Neural cell (in vitro differentiated cells): ENCODE measurements at regions not wholly inside any gene's neighbourhood (a gene's known extent, or its start where the extent isn't known, plus 50 kb on each side); places are given as distances from the start of the nearest gene placed in this dataset.

Experiments
- H2AFZ ChIP-seq: fragments of 200-600, 300-800 bp; sonication (generic), shearing (Covaris generic); 2 replicates; pipeline ENCODE4 v1.6.0; 2014; ENCODE audit warnings: low read depth, mild to moderate bottlenecking, antibody characterized with exemption, low read length, moderate library complexity
- H3F3A ChIP-seq: fragments of 200-600 bp; shearing (Covaris generic); 2 replicates; pipeline ENCODE4 v1.6.1; 2016; ENCODE audit warnings: mild to moderate bottlenecking, moderate library complexity, mixed read lengths, antibody characterized with exemption, low read length; ENCODE audit not compliant: insufficient read depth, poor library complexity, severe bottlenecking
- H3K27ac ChIP-seq: fragments of 200-600, 300-800 bp; sonication (generic), shearing (Covaris generic); 2 replicates; pipeline ENCODE4 v1.5.1; 2014; ENCODE audit warnings: mild to moderate bottlenecking, low read length, moderate library complexity
- H3K27me3 ChIP-seq: fragments of 300-800, 200-600 bp; sonication (generic), shearing (Covaris generic); 2 replicates; pipeline ENCODE4 v1.6.0; 2014; ENCODE audit warnings: mild to moderate bottlenecking, low read depth, low read length, moderate library complexity; ENCODE audit not compliant: insufficient read depth
- H3K36me3 ChIP-seq: fragments of 300-800, 200-600 bp; sonication (generic), shearing (Covaris generic); 2 replicates; pipeline ENCODE4 v1.5.1; 2014; ENCODE audit warnings: mild to moderate bottlenecking, antibody characterized with exemption, low read length, moderate library complexity; ENCODE audit not compliant: insufficient read depth
- H3K4me2 ChIP-seq: fragments of 300-800, 200-600 bp; sonication (generic), shearing (Covaris generic); 2 replicates; pipeline ENCODE4 v1.6.0; 2014; ENCODE audit warnings: mild to moderate bottlenecking, low read length
- H3K4me3 ChIP-seq: fragments of 300-800, 200-600 bp; sonication (generic), shearing (Covaris generic); 2 replicates; pipeline ENCODE4 v1.5.1; 2014; ENCODE audit warnings: mild to moderate bottlenecking, low read length, moderate library complexity
- H3K79me2 ChIP-seq: fragments of 200-600 bp; shearing (Covaris generic); replicated peaks from 2 replicates; pipeline ENCODE4 v1.6.0; 2014; ENCODE audit warnings: mild to moderate bottlenecking, low read length, moderate library complexity; ENCODE audit not compliant: insufficient read depth
- H3K9ac ChIP-seq: fragments of 300-800, 200-600 bp; sonication (generic), shearing (Covaris generic); 2 replicates; pipeline ENCODE4 v1.6.1; 2016; ENCODE audit warnings: mild to moderate bottlenecking, low read length, mixed read lengths
- H3K9me2 ChIP-seq: fragments of 200-600 bp; shearing (Covaris generic); 2 replicates; pipeline ENCODE4 v1.6.1; 2016; ENCODE audit warnings: mild to moderate bottlenecking, low read length, mixed read lengths; ENCODE audit not compliant: insufficient read depth
- H3K9me3 ChIP-seq: fragments of 200-600, 300-800 bp; sonication (generic), shearing (Covaris generic); 2 replicates; pipeline ENCODE4 v1.6.1; 2016; ENCODE audit warnings: mild to moderate bottlenecking, mixed run types, low read length, moderate library complexity, mixed read lengths
- H4K20me1 ChIP-seq: fragments of 200-600 bp; shearing (Covaris generic); 2 replicates; pipeline ENCODE4 v1.6.1; 2016; ENCODE audit warnings: mild to moderate bottlenecking, mixed run types; ENCODE audit not compliant: insufficient read depth
- CTCF ChIP-seq: fragments of 450-650 bp; IDR thresholded peaks from 2 replicates; pipeline ENCODE4 v1.5.1; 2014; ENCODE audit warnings: antibody characterized with exemption, mild to moderate bottlenecking, moderate library complexity; ENCODE audit not compliant: poor library complexity, severe bottlenecking
- EP300 ChIP-seq: fragments of 450-650 bp; conservative IDR thresholded peaks from 2 replicates; pipeline ENCODE4 v1.6.1; 2014; ENCODE audit warnings: antibody characterized with exemption, mild to moderate bottlenecking, moderate library complexity; ENCODE audit not compliant: poor library complexity, severe bottlenecking
- EZH2 ChIP-seq: fragments of 200-600, 300-800 bp; shearing (Covaris generic), sonication (generic); IDR thresholded peaks from 2 replicates; pipeline ENCODE4 v1.6.1; 2014; ENCODE audit warnings: antibody characterized with exemption, low read length, borderline replicate concordance, mild to moderate bottlenecking; ENCODE audit not compliant: insufficient read depth, poor library complexity, severe bottlenecking
- MXI1 ChIP-seq: fragments of 450-650 bp; conservative IDR thresholded peaks from 2 replicates; pipeline ENCODE4 v1.6.1; 2014; ENCODE audit warnings: antibody characterized with exemption, mild to moderate bottlenecking; ENCODE audit not compliant: poor library complexity, severe bottlenecking
- POLR2AphosphoS5 ChIP-seq: IDR thresholded peaks from 2 replicates; pipeline ENCODE4 v1.6.1; 2012
- RAD21 ChIP-seq: fragments of 450-650 bp; conservative IDR thresholded peaks from 2 replicates; pipeline ENCODE4 v1.6.1; 2014; ENCODE audit warnings: antibody characterized with exemption, mild to moderate bottlenecking, moderate library complexity
- SMC3 ChIP-seq: fragments of 450-650 bp; conservative IDR thresholded peaks from 2 replicates; pipeline ENCODE4 v1.6.1; 2014; ENCODE audit warnings: antibody characterized with exemption, mild to moderate bottlenecking, moderate library complexity; ENCODE audit not compliant: poor library complexity
- TAF1 ChIP-seq: IDR thresholded peaks from 2 replicates; pipeline ENCODE4 v1.6.1; 2012; ENCODE audit warnings: low read depth
- TF ChIP-seq, protein P1 (sequence below): IDR thresholded peaks from 2 replicates; pipeline ENCODE4 v1.6.1; 2012; ENCODE audit warnings: borderline replicate concordance

DNA sequence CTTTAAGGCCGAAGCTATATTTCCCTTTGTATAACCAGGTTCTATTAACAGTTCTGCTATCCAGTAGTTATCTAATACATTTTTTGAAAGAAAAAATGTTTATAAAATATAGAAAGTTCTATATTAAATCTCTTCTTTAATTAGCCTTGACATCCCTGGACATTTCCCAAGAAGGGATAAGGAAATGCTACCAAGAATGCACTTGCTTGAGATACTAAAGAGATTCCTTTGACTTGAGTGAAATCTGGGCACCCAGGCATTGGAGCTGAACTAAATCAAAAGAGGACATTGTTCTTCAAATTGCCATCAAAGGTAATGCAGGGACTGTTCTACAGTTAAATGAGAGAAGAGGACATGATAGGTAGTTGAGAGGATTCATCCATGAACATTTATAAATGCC is 535.9 kb upstream of the FAT3 start:
- no peak for TF ChIP-seq CTCF
- Histone ChIP-seq H3K79me2 (no peaks in the 10 kb centered on the region), H3K9me3 (no peaks in the 10 kb centered on the region), H3K4me3 (no peak overlapping the region), H3K27me3 (no peaks in the 10 kb centered on the region), H3K27ac (no peak overlapping the region), H3K4me2 (no peak overlapping the region), H2AFZ (no peak overlapping the region), H3K9me2 (no peaks in the 10 kb centered on the region), H3K36me3 (no peaks in the 10 kb centered on the region), H4K20me1 (no peaks in the 10 kb centered on the region), H3K9ac (no peak overlapping the region), H3F3A (no peaks in the 10 kb centered on the region)

DNA sequence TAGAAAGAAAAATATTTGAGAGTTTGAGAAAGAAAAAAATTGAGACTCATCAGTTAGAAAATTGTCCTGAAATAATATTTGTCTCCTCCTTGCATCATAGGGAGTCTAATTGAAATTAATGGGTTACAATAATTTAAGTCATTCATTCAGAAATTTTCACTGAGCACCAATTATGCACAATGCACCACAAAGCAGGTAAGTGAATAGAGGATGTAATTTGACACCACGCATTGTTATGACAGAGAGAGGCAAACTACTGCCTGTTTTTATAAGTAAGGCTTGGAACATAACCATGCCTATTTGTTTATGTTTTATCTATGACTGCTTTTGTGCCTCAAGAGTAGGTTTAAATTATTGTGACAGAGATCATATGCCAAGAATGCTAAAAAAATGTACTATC is 537.9 kb upstream of the FAT3 start:
- no peak overlapping the region for H2AFZ ChIP-seq
- no peaks in the 10 kb centered on the region for H3F3A ChIP-seq
- H3K79me2 ChIP-seq, result no peaks in the 10 kb centered on the region
- H3K27ac ChIP-seq, result no peak overlapping the region
- H3K9ac ChIP-seq, result no peak overlapping the region
- H3K9me3 ChIP-seq, result no peaks in the 10 kb centered on the region
- no peaks in the 10 kb centered on the region for H3K9me2 ChIP-seq
- H3K27me3 ChIP-seq, result no peaks in the 10 kb centered on the region
- TF ChIP-seq MXI1 (no peak), EZH2 (no peak), RAD21 (no peak), CTCF (no peak)
- H4K20me1 ChIP-seq, result no peaks in the 10 kb centered on the region
- no peak overlapping the region for H3K4me3 ChIP-seq
- H3K36me3 ChIP-seq, result no peaks in the 10 kb centered on the region
- no peak overlapping the region for H3K4me2 ChIP-seq

GRCh38 chr11:91686281-91686680 is 538.3 kb upstream of the FAT3 start:
- no peak overlapping the region for H3K9ac ChIP-seq
- H3K4me3 ChIP-seq, result no peak overlapping the region
- H3K27ac ChIP-seq, result no peak overlapping the region
- H3F3A ChIP-seq, result no peaks in the 10 kb centered on the region
- no peaks in the 10 kb centered on the region for H3K27me3 ChIP-seq
- no peak overlapping the region for H3K4me2 ChIP-seq
- H3K9me3 ChIP-seq, result no peaks in the 10 kb centered on the region
- H3K79me2 ChIP-seq, result no peaks in the 10 kb centered on the region
- no peaks in the 10 kb centered on the region for H4K20me1 ChIP-seq
- no peak overlapping the region for H2AFZ ChIP-seq
- TF ChIP-seq CTCF (no peak), TAF1 (no peak), EP300 (no peak), SMC3 (no peak), POLR2AphosphoS5 (no peak)
- TF ChIP-seq, protein P1, sequence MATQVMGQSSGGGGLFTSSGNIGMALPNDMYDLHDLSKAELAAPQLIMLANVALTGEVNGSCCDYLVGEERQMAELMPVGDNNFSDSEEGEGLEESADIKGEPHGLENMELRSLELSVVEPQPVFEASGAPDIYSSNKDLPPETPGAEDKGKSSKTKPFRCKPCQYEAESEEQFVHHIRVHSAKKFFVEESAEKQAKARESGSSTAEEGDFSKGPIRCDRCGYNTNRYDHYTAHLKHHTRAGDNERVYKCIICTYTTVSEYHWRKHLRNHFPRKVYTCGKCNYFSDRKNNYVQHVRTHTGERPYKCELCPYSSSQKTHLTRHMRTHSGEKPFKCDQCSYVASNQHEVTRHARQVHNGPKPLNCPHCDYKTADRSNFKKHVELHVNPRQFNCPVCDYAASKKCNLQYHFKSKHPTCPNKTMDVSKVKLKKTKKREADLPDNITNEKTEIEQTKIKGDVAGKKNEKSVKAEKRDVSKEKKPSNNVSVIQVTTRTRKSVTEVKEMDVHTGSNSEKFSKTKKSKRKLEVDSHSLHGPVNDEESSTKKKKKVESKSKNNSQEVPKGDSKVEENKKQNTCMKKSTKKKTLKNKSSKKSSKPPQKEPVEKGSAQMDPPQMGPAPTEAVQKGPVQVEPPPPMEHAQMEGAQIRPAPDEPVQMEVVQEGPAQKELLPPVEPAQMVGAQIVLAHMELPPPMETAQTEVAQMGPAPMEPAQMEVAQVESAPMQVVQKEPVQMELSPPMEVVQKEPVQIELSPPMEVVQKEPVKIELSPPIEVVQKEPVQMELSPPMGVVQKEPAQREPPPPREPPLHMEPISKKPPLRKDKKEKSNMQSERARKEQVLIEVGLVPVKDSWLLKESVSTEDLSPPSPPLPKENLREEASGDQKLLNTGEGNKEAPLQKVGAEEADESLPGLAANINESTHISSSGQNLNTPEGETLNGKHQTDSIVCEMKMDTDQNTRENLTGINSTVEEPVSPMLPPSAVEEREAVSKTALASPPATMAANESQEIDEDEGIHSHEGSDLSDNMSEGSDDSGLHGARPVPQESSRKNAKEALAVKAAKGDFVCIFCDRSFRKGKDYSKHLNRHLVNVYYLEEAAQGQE, result no peak
- H3K9me2 ChIP-seq, result no peaks in the 10 kb centered on the region
- H3K36me3 ChIP-seq, result no peaks in the 10 kb centered on the region
